ENCODE measurements at regions not wholly inside any gene's neighbourhood (a gene's known extent, or its start where the extent isn't known, plus 50 kb on each side); places are given as distances from the start of the nearest gene placed in this dataset.

DNA sequence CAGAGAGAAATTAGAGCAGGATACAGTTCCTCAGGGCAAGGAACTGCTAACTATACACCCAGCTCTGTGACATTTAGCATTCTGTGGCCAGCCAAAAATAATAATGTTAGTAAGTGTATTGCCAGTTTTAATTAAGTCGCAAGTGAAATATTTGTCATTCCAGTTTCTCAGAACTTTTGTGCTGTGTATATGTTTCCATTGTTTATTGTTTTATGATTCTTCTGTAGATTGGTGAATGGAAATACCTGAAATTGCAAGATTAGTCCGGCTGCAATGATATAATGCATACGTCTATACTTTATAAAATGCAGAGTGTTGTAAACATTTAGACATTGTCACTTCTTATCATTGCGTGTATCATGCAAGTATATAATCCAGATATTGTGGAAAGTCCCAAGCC lies 351.3 kb upstream of the GRM7 start:
- ChIA-PET POLR2A (no interaction called here), CTCF (no interaction called here)

DNA sequence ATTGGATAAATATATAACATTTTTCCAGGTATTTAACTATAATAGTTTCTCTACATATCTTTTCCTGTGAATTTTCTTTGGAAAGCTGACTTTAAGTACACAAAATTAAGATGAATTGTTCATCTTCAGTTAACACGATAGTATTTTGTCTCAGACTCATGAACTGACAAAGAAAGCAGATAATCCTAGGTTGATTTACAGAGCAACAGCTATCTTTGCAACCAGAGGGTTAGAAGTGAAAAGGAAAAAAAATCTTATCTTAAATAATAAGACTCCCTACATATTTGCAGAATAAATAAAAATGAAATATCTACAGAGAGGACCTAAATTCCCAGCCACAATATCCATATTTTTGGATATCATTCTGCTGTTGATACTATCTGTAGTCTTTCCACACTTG lies 350.2 kb upstream of the GRM7 start:
- CTCF ChIA-PET: no interaction called here
- POLR2A ChIA-PET: no interaction called here

DNA sequence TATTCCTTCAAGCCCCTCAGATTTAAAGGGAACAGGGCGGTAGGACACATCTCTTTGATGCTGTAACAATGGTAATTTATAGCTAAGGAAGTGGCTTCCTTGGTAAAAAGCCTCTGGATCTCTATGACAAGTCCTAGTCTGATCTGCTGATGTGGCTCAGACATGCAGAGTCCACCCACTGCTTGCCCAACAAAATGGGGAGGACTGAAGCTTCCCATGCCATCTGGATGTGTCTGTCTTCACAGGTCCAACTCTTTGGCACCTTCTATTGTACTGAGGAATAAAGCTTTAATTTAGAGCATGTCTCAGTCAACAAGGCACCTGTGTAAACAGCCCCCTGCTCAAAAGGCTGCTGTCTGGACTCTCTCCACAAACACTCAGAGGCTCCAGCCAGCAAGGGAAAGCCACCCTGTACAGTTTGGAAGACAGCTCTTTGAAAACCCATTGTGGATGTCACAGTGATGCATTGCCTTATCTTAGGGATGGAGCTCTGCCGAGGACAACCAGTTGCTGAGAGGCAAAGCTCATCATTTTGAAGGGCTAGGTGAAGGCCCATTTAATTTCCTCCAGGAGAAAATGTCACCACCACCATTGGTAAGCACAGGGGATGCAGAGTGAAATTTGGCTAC lies 348.6 kb upstream of the GRM7 start:
- ChIA-PET POLR2A (no interaction called here), CTCF (no interaction called here)

DNA sequence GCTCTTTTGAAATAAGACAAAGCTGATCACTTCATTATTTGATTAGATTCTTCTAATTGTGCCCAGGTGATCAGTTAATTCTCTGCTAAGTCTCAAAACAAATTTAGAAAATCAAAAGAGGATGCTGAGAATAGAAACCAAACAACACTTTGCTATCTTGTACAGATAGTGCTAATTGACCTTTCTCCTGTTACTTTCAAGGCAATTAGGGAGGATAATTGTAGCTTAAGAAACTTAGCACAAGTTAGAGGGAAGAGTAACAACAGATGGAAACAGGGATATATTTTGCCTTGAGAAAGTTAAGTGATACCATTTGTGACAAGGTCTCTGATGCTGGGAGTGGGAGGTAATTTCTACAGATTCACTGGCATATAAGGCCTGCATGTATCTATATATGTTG lies 344.8 kb upstream of the GRM7 start:
- ChIA-PET CTCF (no interaction called here), POLR2A (no interaction called here)

GRCh38 chr3:6516694-6517093 lies 344.2 kb upstream of the GRM7 start:
- POLR2A ChIA-PET: no interaction called here
- CTCF ChIA-PET: no interaction called here

GRCh38 chr3:6518709-6519345 lies 342.1 kb upstream of the GRM7 start:
- ChIA-PET CTCF (no interaction called here), POLR2A (no interaction called here)

DNA sequence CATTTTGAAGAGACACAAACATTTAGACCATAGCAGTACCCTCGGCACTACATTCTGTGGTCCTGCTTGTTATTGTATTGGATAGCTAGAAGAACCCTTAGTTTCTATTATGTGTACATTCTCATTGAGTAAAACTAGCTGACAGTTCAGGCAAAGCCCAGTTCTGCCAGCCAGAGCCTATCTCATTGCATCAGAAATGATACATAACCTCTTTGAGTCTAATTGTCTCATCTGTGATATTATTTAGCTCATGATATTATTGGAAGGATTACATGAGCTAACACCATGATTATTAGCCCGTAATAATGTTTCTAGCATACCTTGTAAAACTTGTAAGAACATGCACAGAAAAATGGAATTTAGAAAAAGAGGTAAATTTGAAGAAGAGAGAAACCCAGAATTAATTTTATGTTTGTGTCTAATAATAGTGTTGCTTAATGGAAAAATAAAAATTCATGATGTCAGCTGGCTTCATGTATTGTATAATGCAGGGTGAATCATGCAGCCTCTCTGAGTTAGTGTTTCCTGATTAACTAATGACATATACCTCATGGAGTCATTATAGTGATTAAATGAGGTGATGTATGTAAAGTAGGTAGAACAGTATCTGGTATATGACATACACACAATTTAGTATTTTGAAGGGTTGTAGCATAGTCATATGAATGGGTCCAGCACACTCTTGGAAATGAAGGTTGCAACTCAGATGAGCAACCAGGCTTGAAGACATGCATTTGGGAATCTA lies 339.4 kb upstream of the GRM7 start:
- POLR2A ChIA-PET: no interaction called here
- CTCF ChIA-PET: no interaction called here

GRCh38 chr3:6522191-6522590 lies 338.7 kb upstream of the GRM7 start:
- POLR2A ChIA-PET: no interaction called here
- CTCF ChIA-PET: no interaction called here

- ChIA-PET CTCF (no interaction called here), POLR2A (no interaction called here)
Measured at GRCh38 chr3:6523043-6523442, 337.9 kb upstream of the GRM7 start.

DNA sequence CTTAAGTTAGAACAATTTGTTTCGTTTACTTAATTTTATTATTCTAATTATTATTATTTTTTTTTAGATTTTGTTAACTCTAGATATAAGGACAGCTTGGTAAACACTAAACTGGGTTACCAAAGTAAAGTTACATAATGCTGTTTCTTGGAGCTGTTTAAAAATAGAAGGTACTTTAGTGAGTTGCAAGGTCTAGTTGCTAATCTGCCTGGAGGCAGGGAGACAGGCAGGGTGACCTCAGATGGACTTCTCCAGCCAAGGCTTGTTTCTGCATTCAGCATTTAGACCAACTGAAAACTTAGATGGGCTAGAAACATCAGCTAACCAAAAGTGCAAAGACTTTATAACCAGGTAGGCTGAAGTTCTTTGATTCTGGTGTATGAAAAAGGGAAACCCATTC lies 336.4 kb upstream of the GRM7 start:
- CTCF ChIA-PET: no interaction called here
- POLR2A ChIA-PET: no interaction called here

DNA sequence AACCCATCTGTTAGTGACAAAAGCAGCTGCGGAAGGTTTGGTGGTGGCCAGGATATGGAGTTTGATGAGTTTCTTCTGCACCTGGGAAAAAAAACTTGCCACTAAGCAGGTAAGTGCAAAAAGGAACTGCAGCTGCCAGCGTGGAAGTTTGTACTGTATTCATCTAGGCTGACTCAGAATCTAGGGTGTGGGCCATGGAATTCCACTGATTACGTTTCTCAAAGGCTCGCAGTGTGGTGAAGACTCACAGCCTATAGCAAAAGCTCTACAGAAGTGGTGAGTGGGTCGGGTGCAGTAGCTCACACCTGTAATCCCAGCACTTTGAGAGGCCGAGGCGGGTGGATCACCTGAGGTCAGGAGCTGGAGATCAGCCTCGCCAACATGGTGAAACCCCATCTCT lies 334.6 kb upstream of the GRM7 start:
- ChIA-PET CTCF (no interaction called here), POLR2A (no interaction called here)

- POLR2A ChIA-PET: no interaction called here
- CTCF ChIA-PET: no interaction called here
Measured at GRCh38 chr3:6526861-6527260, 334.1 kb upstream of the GRM7 start.

- CTCF ChIA-PET: no interaction called here
- POLR2A ChIA-PET: no interaction called here
Measured at GRCh38 chr3:6528951-6529350, 332.0 kb upstream of the GRM7 start.

DNA sequence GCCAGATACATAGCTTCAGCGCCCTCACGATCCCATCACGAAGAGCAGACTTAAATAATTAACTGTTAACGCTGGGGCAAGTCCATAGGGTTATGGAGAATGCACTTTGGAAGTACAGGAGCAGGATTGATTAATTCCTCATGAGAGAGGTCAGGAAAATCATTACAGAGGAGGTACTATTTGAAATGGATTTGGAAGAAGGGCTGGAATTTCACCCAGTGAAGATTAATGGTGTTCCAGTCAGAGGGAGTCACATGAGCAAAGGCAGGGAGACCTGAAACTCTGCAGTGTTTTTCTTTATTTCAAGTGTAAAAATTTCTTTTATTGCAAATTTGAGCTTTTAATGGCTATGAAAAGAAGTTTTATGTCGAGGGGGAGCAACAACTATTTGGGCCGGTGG lies 329.8 kb upstream of the GRM7 start:
- ChIA-PET CTCF (no interaction called here), POLR2A (no interaction called here)

- ChIA-PET POLR2A (no interaction called here), CTCF (no interaction called here)
Measured at GRCh38 chr3:6532101-6532500, 328.8 kb upstream of the GRM7 start.

- POLR2A ChIA-PET: no interaction called here
- CTCF ChIA-PET: no interaction called here
Measured at GRCh38 chr3:6540981-6541380, 319.9 kb upstream of the GRM7 start.

GRCh38 chr3:6542795-6543194 lies 318.1 kb upstream of the GRM7 start:
- ChIA-PET POLR2A (no interaction called here), CTCF (no interaction called here)

GRCh38 chr3:6549296-6549695 lies 311.6 kb upstream of the GRM7 start:
- CTCF ChIA-PET: no interaction called here
- POLR2A ChIA-PET: no interaction called here

DNA sequence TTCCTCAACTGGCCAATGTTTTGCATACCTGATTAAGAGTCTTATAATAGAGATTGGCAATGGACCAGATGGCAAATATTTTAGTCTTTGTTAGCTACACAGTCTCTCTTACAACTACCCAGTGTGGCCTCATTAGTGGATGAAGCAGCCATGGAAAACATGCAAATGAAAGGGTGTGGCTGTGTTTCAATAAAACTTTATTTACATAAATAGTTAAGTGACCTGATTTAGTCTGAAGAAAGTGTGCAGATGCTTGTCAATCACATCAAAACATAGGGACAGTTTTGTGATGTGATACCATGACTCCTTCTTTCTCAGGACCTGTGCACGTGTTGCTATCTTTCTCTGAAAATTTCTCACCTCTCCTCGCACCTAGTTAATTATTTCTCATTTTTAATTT lies 309.8 kb upstream of the GRM7 start:
- ChIA-PET CTCF (no interaction called here), POLR2A (no interaction called here)

DNA sequence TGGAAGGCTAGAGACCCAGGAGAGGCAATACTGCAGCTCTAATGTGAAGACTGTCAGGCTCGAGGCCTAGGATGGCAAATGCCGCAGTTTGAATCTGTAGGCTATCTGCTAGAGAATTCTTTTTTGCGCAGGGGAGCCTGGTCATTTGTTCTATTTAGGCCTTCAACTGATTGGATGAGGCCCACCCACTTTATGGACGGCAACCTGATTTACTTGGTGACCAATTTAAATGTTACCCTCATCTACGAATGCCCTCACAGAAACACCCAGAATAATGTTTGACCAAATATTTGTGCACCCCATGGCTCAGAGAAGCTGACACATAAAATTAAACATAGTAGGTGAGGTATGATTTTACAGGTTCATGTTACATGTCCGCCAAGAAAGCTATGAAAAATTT lies 300.7 kb upstream of the GRM7 start:
- ChIA-PET POLR2A (no interaction called here), CTCF (no interaction called here)

DNA sequence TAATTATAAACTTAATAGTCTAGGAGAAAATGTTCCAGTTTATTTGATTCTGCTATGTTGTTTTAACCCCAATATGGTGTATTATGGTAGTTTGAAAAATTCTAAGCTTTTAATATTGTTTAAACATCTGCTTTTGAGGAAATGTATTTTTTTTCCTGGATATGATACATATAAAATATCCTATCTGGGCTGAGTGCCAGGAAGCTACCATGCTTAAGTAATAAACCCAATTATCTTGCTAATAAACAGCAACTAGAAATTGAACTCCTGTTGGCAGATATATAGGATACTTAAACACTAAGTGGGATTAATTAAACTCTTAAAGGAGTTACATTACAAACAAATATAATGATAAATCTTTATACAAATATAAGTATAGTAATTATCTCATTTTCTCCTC lies 293.7 kb upstream of the GRM7 start:
- ChIA-PET POLR2A (no interaction called here), CTCF (no interaction called here)

- CTCF ChIA-PET: no interaction called here
Measured at GRCh38 chr3:6568999-6569493, 291.9 kb upstream of the GRM7 start.

More at GRCh38 chr3:6568999-6569493, 291.9 kb upstream of the GRM7 start:
- POLR2A ChIA-PET: no interaction called here

All from activated CD8-positive, alpha-beta memory T cell treated with anti-CD3 and anti-CD28 coated beads for 36 hours (primary cell).